ENCODE measurements at regions not wholly inside any gene's neighbourhood (a gene's known extent, or its start where the extent isn't known, plus 50 kb on each side); places are given as distances from the start of the nearest gene placed in this dataset.

DNA sequence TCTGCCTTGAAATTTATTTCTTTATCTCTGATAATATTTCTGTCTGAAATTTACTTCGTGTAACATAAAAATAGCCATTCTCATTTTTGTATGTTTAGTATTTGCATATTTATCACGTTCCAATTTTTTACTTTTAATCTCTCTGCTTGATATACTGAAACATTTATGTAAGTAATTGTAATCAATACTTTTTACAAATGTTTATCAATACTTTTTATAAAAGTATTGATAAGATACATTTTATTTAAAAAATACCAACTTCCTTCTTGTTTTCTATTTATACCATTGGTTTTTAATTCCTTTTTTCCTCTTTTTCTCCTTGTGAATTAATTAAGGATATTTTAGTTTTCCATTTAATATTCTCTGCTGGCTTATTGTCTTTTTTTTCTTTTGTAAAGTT is 60.3 kb upstream of the TBL1XR1 start:
- H3K27ac Mint-ChIP-seq = no peak overlapping the region
- Histone ChIP-seq H3K9ac (ENCODE audit: low read length) (no peak overlapping the region), H3K79me2 (ENCODE audit: control insufficient read depth, insufficient read depth, low read length) (no peaks in the 10 kb centered on the region), H3K9me3 (ENCODE audit: control extremely low read depth in 1 of 3, control insufficient read depth in 2 of 3, insufficient read depth in 1 of 3, low read length in 2 of 3) (peaks cover 0 to 8% (median under 1%) of the 10 kb centered on the region in 3 donors), H3K4me3 (ENCODE audit: control extremely low read depth in 1 of 5, extremely low read depth in 1 of 5, insufficient read depth in 1 of 5, low read depth in 2 of 5, low read length in 4 of 5) (no peak overlapping the region), H3K4me2 (replicated peaks; ENCODE audit: low read depth, low read length, poor library complexity, severe bottlenecking) (no peak overlapping the region), H3K36me3 (replicated peaks in 1 of 2; ENCODE audit: control extremely low read depth in 1 of 2, control insufficient read depth in 1 of 2, extremely low read depth in 1 of 2, insufficient read depth in 2 of 2, low read length in 1 of 2) (no peaks in the 10 kb centered on the region), H2AFZ (ENCODE audit: insufficient read depth, low read depth, low read length, poor library complexity, severe bottlenecking) (no peak overlapping the region), H3K4me1 (ENCODE audit: control insufficient read depth in 2 of 2, insufficient read depth in 2 of 2, low read length in 2 of 2) (no peaks in the 10 kb centered on the region), H3K27me3 (replicated peaks in 1 of 4; ENCODE audit: control extremely low read depth in 1 of 4, control insufficient read depth in 3 of 4, insufficient read depth in 4 of 4, low read length in 3 of 4) (no peaks in the 10 kb centered on the region), H3K27ac (ENCODE audit: low read length in 2 of 2) (no peak overlapping the region), H4K20me1 (ENCODE audit: control insufficient read depth, insufficient read depth, low read length, poor library complexity, severe bottlenecking) (no peaks in the 10 kb centered on the region)
- no peak for TF ChIP-seq EZH2 (IDR thresholded peaks at IDR 0.05; ENCODE audit: borderline replicate concordance, insufficient read depth, low read depth, low read length, poor library complexity, severe bottlenecking)
- TF ChIP-seq, protein P1, sequence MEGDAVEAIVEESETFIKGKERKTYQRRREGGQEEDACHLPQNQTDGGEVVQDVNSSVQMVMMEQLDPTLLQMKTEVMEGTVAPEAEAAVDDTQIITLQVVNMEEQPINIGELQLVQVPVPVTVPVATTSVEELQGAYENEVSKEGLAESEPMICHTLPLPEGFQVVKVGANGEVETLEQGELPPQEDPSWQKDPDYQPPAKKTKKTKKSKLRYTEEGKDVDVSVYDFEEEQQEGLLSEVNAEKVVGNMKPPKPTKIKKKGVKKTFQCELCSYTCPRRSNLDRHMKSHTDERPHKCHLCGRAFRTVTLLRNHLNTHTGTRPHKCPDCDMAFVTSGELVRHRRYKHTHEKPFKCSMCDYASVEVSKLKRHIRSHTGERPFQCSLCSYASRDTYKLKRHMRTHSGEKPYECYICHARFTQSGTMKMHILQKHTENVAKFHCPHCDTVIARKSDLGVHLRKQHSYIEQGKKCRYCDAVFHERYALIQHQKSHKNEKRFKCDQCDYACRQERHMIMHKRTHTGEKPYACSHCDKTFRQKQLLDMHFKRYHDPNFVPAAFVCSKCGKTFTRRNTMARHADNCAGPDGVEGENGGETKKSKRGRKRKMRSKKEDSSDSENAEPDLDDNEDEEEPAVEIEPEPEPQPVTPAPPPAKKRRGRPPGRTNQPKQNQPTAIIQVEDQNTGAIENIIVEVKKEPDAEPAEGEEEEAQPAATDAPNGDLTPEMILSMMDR (IDR thresholded peaks at IDR 0.05) = no peak
- no peak overlapping the region for H3K4me3 Mint-ChIP-seq
- no peak for ATAC-seq (ENCODE audit: low read depth)
- no CpG with 5 or more reads among the region's 2 CpGs for WGBS (ENCODE audit: insufficient coverage)
- CTCF ChIA-PET = no interaction called here
- POLR2A ChIA-PET = no interaction called here
- intact Hi-C loops (cut with micrococcal nuclease) = no loop called here
- no peaks in the 10 kb centered on the region for H3K27me3 Mint-ChIP-seq
- H3K9me3 Mint-ChIP-seq (ENCODE audit: insufficient read depth) = no peaks in the 10 kb centered on the region
- peaks cover 3% of the 10 kb centered on the region for H3K4me1 Mint-ChIP-seq
- DNase-seq = no peak

DNA sequence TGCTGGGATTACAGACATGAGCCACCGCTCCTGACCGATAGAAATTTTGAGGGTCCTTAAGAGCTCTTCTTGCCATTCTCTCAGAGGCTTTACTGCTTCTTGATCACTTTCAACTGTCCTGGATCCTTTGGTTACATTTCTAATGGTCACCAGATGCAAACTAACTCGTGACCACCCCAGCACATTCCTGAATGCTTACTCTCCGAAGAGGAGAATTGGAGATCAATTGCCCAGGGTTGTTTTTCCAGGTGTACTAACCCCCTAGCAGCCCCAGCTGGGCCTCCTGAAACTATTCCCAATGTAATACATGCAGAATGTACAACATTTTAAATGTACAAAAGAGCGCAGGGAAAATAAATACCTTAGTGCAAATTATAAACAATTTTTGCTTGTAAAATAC is 65.1 kb upstream of the TBL1XR1 start:
- no peaks in the 10 kb centered on the region for H3K27me3 Mint-ChIP-seq
- Histone ChIP-seq H3K4me3 (ENCODE audit: control extremely low read depth in 1 of 5, extremely low read depth in 1 of 5, insufficient read depth in 1 of 5, low read depth in 2 of 5, low read length in 4 of 5) (no peak overlapping the region), H3K9me3 (ENCODE audit: control extremely low read depth in 1 of 3, control insufficient read depth in 2 of 3, insufficient read depth in 1 of 3, low read length in 2 of 3) (peaks cover 0 to 4% (median 0%) of the 10 kb centered on the region in 3 donors), H3K36me3 (replicated peaks in 1 of 2; ENCODE audit: control extremely low read depth in 1 of 2, control insufficient read depth in 1 of 2, extremely low read depth in 1 of 2, insufficient read depth in 2 of 2, low read length in 1 of 2) (no peaks in the 10 kb centered on the region), H3K4me1 (ENCODE audit: control insufficient read depth in 2 of 2, insufficient read depth in 2 of 2, low read length in 2 of 2) (peaks cover 0 to 5% of the 10 kb centered on the region in 2 donors), H3K27me3 (replicated peaks in 1 of 4; ENCODE audit: control extremely low read depth in 1 of 4, control insufficient read depth in 3 of 4, insufficient read depth in 4 of 4, low read length in 3 of 4) (no peaks in the 10 kb centered on the region), H2AFZ (ENCODE audit: insufficient read depth, low read depth, low read length, poor library complexity, severe bottlenecking) (no peak overlapping the region), H3K27ac (ENCODE audit: low read length in 2 of 2) (no peak overlapping the region), H3K4me2 (replicated peaks; ENCODE audit: low read depth, low read length, poor library complexity, severe bottlenecking) (no peak overlapping the region), H3K79me2 (ENCODE audit: control insufficient read depth, insufficient read depth, low read length) (no peaks in the 10 kb centered on the region), H4K20me1 (ENCODE audit: control insufficient read depth, insufficient read depth, low read length, poor library complexity, severe bottlenecking) (no peaks in the 10 kb centered on the region), H3K9ac (ENCODE audit: low read length) (no peak overlapping the region)
- TF ChIP-seq EZH2 (IDR thresholded peaks at IDR 0.05; ENCODE audit: borderline replicate concordance, insufficient read depth, low read depth, low read length, poor library complexity, severe bottlenecking) = no peak
- TF ChIP-seq, protein P1 (IDR thresholded peaks at IDR 0.05) = no peak
- no peak overlapping the region for H3K27ac Mint-ChIP-seq
- no peak overlapping the region for H3K4me3 Mint-ChIP-seq
- peaks cover 12% of the 10 kb centered on the region for H3K4me1 Mint-ChIP-seq
- CTCF ChIA-PET = no interaction called here
- DNase-seq (no peak), ATAC-seq (ENCODE audit: low read depth) (no peak)
- WGBS (ENCODE audit: insufficient coverage) = 100% methylated on average over 3 of the region's 5 CpGs
- H3K9me3 Mint-ChIP-seq (ENCODE audit: insufficient read depth) = no peaks in the 10 kb centered on the region
- POLR2A ChIA-PET = no interaction called here
- intact Hi-C loops (cut with micrococcal nuclease) = no loop called here
